ENCODE measurements at regions not wholly inside any gene's neighbourhood (a gene's known extent, or its start where the extent isn't known, plus 50 kb on each side); places are given as distances from the start of the nearest gene placed in this dataset.

GRCh38 chr6:90952176-90952575 is 365.3 kb upstream of the MAP3K7 start:
- Histone ChIP-seq H3K4me3 (no peak overlapping the region), H3K4me1 (no peaks in the 10 kb centered on the region), H3K27ac (no peak overlapping the region), H3K9me3 (no peaks in the 10 kb centered on the region), H3K4me2 (no peak overlapping the region)
- TF ChIP-seq TFCP2L1 (CRISPR knock-in tag; IDR thresholded peaks at IDR 0.05) (no peak), PHF8 (IDR thresholded peaks at IDR 0.05; ENCODE audit: borderline replicate concordance, low read depth) (no peak), RARB (CRISPR knock-in tag; IDR thresholded peaks at IDR 0.05) (no peak), EP300 (IDR thresholded peaks at IDR 0.05) (no peak), HMGXB4 (CRISPR knock-in tag; IDR thresholded peaks at IDR 0.05; ENCODE audit: borderline replicate concordance) (no peak), MYC (IDR thresholded peaks at IDR 0.05; ENCODE audit: borderline replicate concordance, low read length) (no peak), NPAS2 (CRISPR knock-in tag; IDR thresholded peaks at IDR 0.05; ENCODE audit: borderline replicate concordance) (no peak), CTCF (IDR thresholded peaks at IDR 0.05) (no peak), CHD4 (IDR thresholded peaks at IDR 0.05; ENCODE audit: borderline replicate concordance) (no peak), NR3C1 (IDR thresholded peaks at IDR 0.05) (no peak), HDAC2 (IDR thresholded peaks at IDR 0.05) (no peak), HOXB5 (CRISPR knock-in tag; IDR thresholded peaks at IDR 0.05) (no peak), RFX5 (IDR thresholded peaks at IDR 0.05) (no peak), ELK1 (IDR thresholded peaks at IDR 0.05; ENCODE audit: low read depth, low read length) (no peak), FOSB (CRISPR knock-in tag; IDR thresholded peaks at IDR 0.05) (no peak), BCL3 (IDR thresholded peaks at IDR 0.05) (no peak)
- DNase-seq (ENCODE audit: low read depth in 1 of 2, low spot score in 1 of 2) (no peak), ATAC-seq (no peak), FAIRE-seq (no peak)
- POLR2A ChIA-PET, result no interaction called here
- 10% methylated on average over 2 of the region's 2 CpGs for whole genome bisulfite sequencing (ENCODE audit: missing lambda C conversion rate)
- CTCF ChIA-PET, result no interaction called here

GRCh38 chr6:90948540-90948939 is 361.7 kb upstream of the MAP3K7 start:
- Histone ChIP-seq H3K9me3 (no peaks in the 10 kb centered on the region), H3K4me2 (no peak overlapping the region), H3K4me3 (no peak overlapping the region), H3K4me1 (no peaks in the 10 kb centered on the region), H3K27ac (no peak overlapping the region)
- no peak for TF ChIP-seq NR3C1 (IDR thresholded peaks at IDR 0.05)
- TF ChIP-seq JUN (IDR thresholded peaks at IDR 0.05), result no peak
- no peak for TF ChIP-seq CEBPB (IDR thresholded peaks at IDR 0.05)
- TF ChIP-seq ESRRA (IDR thresholded peaks at IDR 0.05; ENCODE audit: borderline replicate concordance, low read length), result no peak
- no peak for TF ChIP-seq ZFP36 (IDR thresholded peaks at IDR 0.05; ENCODE audit: borderline replicate concordance, partially characterized antibody)
- no peak for TF ChIP-seq FOSL2 (IDR thresholded peaks at IDR 0.05)
- TF ChIP-seq FOSL2 (CRISPR knock-in tag; IDR thresholded peaks at IDR 0.05), result no peak
- no peak for TF ChIP-seq ATOH8 (CRISPR knock-in tag; IDR thresholded peaks at IDR 0.05; ENCODE audit: low read depth)
- TF ChIP-seq PBX3 (IDR thresholded peaks at IDR 0.05), result no peak
- TF ChIP-seq NPAS2 (CRISPR knock-in tag; IDR thresholded peaks at IDR 0.05; ENCODE audit: borderline replicate concordance), result no peak
- TF ChIP-seq HOXB13 (CRISPR knock-in tag; IDR thresholded peaks at IDR 0.05; ENCODE audit: low read depth), result no peak
- TF ChIP-seq POLR2AphosphoS2 (conservative IDR thresholded peaks at IDR 0.05; ENCODE audit: low read length), result no peak
- no peak for TF ChIP-seq RCOR1 (IDR thresholded peaks at IDR 0.05; ENCODE audit: low read depth, low read length)
- TF ChIP-seq SMC3 (IDR thresholded peaks at IDR 0.05), result no peak
- no peak for TF ChIP-seq CBX8 (IDR thresholded peaks at IDR 0.05)
- TF ChIP-seq KDM1A (IDR thresholded peaks at IDR 0.05; ENCODE audit: low read depth), result no peak
- no peak for TF ChIP-seq E2F6 (IDR thresholded peaks at IDR 0.05; ENCODE audit: borderline replicate concordance, low read depth)
- ChIA-PET POLR2A (no interaction called here), CTCF (no interaction called here)
- no peak for ATAC-seq
- FAIRE-seq, result no peak
- no peak for DNase-seq (ENCODE audit: low read depth in 1 of 2, low spot score in 1 of 2)
- WGBS (ENCODE audit: missing lambda C conversion rate), result 60% methylated on average over 1 of the region's 9 CpGs
